HEK293 (cell line): ENCODE measurements at regions not wholly inside any gene's neighbourhood (a gene's known extent, or its start where the extent isn't known, plus 50 kb on each side); places are given as distances from the start of the nearest gene placed in this dataset.

Source experiments
- SCRT1 ChIP-seq: fragments of 450-650 bp; formaldehyde crosslinking; IDR thresholded peaks from 2 replicates; pipeline ENCODE4 v1.5.1; 2016; ENCODE audit warnings: missing biosample characterization, missing genetic modification characterization, borderline replicate concordance
- SETDB1 ChIP-seq: IDR thresholded peaks from one replicate; pipeline ENCODE4 v1.6.1; 2017; ENCODE audit warnings: mild to moderate bottlenecking, low read length, moderate library complexity, mixed read lengths; ENCODE audit not compliant: insufficient read length
- TCF7L2 ChIP-seq: IDR thresholded peaks from 2 replicates; pipeline ENCODE4 v1.6.1; 2011; ENCODE audit warnings: low read depth, mild to moderate bottlenecking, inconsistent platforms, low read length, moderate library complexity, borderline replicate concordance
- ZEB2 ChIP-seq: fragments of 450-650 bp; formaldehyde crosslinking; IDR thresholded peaks from 2 replicates; pipeline ENCODE4 v1.5.1; 2016; ENCODE audit warnings: missing biosample characterization, missing genetic modification characterization
- ZFHX2 ChIP-seq: fragments of 450-650 bp; formaldehyde crosslinking; conservative IDR thresholded peaks from 2 replicates; pipeline ENCODE4 v1.5.1; 2016; ENCODE audit warnings: missing biosample characterization, missing genetic modification characterization
- ZNF121 ChIP-seq: fragments of 450-650 bp; formaldehyde crosslinking; IDR thresholded peaks from 2 replicates; pipeline ENCODE4 v1.5.1; 2016; ENCODE audit warnings: missing biosample characterization, missing genetic modification characterization
- ZNF214 ChIP-seq: fragments of 450-650 bp; formaldehyde crosslinking; IDR thresholded peaks from 2 replicates; pipeline ENCODE4 v1.5.1; 2017; ENCODE audit warnings: missing biosample characterization, mild to moderate bottlenecking, missing genetic modification characterization, borderline replicate concordance
- ZNF341 ChIP-seq: fragments of 450-650 bp; formaldehyde crosslinking; IDR thresholded peaks from 2 replicates; pipeline ENCODE4; 2016; ENCODE audit warnings: low read depth, missing biosample characterization, missing genetic modification characterization
- ZNF707 ChIP-seq: fragments of 450-650 bp; formaldehyde crosslinking; IDR thresholded peaks from 2 replicates; pipeline ENCODE4 v1.5.1; 2016; ENCODE audit warnings: missing biosample characterization, missing genetic modification characterization
- ZNF792 ChIP-seq: fragments of 450-650 bp; formaldehyde crosslinking; IDR thresholded peaks from 2 replicates; pipeline ENCODE4 v1.5.1; 2016; ENCODE audit warnings: missing biosample characterization, missing genetic modification characterization
- TF ChIP-seq, protein P1 (sequence below): fragments of 450-650 bp; formaldehyde crosslinking; IDR thresholded peaks from 2 replicates; pipeline ENCODE4 v1.5.1; 2016; ENCODE audit warnings: missing biosample characterization, missing genetic modification characterization
- TF ChIP-seq, protein P2 (sequence below): fragments of 450-650 bp; formaldehyde crosslinking; IDR thresholded peaks from 2 replicates; pipeline ENCODE4 v1.5.1; 2016; ENCODE audit warnings: missing biosample characterization, missing genetic modification characterization
- TF ChIP-seq, protein P3 (sequence below): fragments of 450-650 bp; formaldehyde crosslinking; IDR thresholded peaks from 2 replicates; pipeline ENCODE4 v1.5.0; 2017; ENCODE audit warnings: missing biosample characterization, missing genetic modification characterization, borderline replicate concordance
- TF ChIP-seq, protein P4 (sequence below): fragments of 450-650 bp; formaldehyde crosslinking; IDR thresholded peaks from 2 replicates; pipeline ENCODE4 v1.5.1; 2017; ENCODE audit warnings: missing biosample characterization, missing genetic modification characterization

DNA sequence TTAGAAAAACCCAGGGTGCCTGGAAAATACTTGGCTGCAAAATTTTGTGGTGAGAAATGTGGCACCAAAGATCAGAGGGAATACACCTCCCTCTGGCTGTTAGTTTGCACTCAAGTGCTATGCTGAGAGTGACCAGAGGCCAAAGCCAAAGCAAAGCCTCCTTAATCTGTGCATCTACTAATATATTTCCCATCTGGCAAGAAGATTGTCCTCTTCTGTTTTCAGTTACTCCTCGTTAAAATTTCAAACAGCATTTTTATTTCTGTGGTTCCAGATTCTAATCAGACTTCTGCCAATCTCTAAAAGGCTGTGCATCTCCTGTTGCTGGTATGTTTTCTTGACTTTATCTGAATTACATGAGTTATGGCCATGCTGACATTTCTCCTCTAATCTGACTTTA, 327.4 kb downstream of the TBX15 start:
- TF ChIP-seq ZFHX2 (tag by site-specific recombination) = no peak
- TF ChIP-seq ZNF121 = no peak
- no peak for TF ChIP-seq ZNF707 (tag by site-specific recombination)
- TF ChIP-seq, protein P1, sequence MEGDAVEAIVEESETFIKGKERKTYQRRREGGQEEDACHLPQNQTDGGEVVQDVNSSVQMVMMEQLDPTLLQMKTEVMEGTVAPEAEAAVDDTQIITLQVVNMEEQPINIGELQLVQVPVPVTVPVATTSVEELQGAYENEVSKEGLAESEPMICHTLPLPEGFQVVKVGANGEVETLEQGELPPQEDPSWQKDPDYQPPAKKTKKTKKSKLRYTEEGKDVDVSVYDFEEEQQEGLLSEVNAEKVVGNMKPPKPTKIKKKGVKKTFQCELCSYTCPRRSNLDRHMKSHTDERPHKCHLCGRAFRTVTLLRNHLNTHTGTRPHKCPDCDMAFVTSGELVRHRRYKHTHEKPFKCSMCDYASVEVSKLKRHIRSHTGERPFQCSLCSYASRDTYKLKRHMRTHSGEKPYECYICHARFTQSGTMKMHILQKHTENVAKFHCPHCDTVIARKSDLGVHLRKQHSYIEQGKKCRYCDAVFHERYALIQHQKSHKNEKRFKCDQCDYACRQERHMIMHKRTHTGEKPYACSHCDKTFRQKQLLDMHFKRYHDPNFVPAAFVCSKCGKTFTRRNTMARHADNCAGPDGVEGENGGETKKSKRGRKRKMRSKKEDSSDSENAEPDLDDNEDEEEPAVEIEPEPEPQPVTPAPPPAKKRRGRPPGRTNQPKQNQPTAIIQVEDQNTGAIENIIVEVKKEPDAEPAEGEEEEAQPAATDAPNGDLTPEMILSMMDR (tag by site-specific recombination) = no peak
- no peak for TF ChIP-seq ZNF214
- TF ChIP-seq, protein P2, sequence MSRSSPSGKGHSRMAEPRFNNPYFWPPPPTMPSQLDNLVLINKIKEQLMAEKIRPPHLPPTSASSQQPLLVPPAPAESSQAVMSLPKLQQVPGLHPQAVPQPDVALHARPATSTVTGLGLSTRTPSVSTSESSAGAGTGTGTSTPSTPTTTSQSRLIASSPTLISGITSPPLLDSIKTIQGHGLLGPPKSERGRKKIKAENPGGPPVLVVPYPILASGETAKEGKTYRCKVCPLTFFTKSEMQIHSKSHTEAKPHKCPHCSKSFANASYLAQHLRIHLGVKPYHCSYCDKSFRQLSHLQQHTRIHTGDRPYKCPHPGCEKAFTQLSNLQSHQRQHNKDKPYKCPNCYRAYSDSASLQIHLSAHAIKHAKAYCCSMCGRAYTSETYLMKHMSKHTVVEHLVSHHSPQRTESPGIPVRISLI (tag by site-specific recombination) = no peak
- no peak for TF ChIP-seq SCRT1 (tag by site-specific recombination)
- no peak for TF ChIP-seq TCF7L2
- no peak for TF ChIP-seq ZNF341 (tag by site-specific recombination)
- TF ChIP-seq ZNF792 (tag by site-specific recombination) = no peak
- no peak for TF ChIP-seq ZEB2 (tag by site-specific recombination)
- TF ChIP-seq SETDB1 = no peak
- TF ChIP-seq, protein P3, sequence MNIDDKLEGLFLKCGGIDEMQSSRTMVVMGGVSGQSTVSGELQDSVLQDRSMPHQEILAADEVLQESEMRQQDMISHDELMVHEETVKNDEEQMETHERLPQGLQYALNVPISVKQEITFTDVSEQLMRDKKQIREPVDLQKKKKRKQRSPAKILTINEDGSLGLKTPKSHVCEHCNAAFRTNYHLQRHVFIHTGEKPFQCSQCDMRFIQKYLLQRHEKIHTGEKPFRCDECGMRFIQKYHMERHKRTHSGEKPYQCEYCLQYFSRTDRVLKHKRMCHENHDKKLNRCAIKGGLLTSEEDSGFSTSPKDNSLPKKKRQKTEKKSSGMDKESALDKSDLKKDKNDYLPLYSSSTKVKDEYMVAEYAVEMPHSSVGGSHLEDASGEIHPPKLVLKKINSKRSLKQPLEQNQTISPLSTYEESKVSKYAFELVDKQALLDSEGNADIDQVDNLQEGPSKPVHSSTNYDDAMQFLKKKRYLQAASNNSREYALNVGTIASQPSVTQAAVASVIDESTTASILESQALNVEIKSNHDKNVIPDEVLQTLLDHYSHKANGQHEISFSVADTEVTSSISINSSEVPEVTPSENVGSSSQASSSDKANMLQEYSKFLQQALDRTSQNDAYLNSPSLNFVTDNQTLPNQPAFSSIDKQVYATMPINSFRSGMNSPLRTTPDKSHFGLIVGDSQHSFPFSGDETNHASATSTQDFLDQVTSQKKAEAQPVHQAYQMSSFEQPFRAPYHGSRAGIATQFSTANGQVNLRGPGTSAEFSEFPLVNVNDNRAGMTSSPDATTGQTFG (tag by site-specific recombination) = no peak
- TF ChIP-seq, protein P4, sequence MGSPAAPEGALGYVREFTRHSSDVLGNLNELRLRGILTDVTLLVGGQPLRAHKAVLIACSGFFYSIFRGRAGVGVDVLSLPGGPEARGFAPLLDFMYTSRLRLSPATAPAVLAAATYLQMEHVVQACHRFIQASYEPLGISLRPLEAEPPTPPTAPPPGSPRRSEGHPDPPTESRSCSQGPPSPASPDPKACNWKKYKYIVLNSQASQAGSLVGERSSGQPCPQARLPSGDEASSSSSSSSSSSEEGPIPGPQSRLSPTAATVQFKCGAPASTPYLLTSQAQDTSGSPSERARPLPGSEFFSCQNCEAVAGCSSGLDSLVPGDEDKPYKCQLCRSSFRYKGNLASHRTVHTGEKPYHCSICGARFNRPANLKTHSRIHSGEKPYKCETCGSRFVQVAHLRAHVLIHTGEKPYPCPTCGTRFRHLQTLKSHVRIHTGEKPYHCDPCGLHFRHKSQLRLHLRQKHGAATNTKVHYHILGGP (tag by site-specific recombination) = no peak
